Tibial nerve (tissue), 3 donors: ENCODE measurements at regions not wholly inside any gene's neighbourhood (a gene's known extent, or its start where the extent isn't known, plus 50 kb on each side); places are given as distances from the start of the nearest gene placed in this dataset.

Source experiments
- POLR2A ChIP-seq, 2 donors: fragments of 450-650 bp; IDR thresholded peaks; one replicate each; pipeline ENCODE4 v1.6.1; 2017; ENCODE audit warnings: antibody characterized with exemption in 2 of 2, mild to moderate bottlenecking in 2 of 2, moderate library complexity in 2 of 2
- TF ChIP-seq, protein P1 (sequence below), 5 experiments: fragments of 200-600 bp in 3 of 5; fragments of 450-650 bp in 2 of 5; sonication (generic) in 3 of 5; IDR thresholded peaks; one replicate each; pipeline ENCODE4 v1.5.1; 2016 to 2019; ENCODE audit warnings: antibody characterized with exemption in 5 of 5, mild to moderate bottlenecking in 3 of 5, moderate library complexity in 2 of 5

DNA sequence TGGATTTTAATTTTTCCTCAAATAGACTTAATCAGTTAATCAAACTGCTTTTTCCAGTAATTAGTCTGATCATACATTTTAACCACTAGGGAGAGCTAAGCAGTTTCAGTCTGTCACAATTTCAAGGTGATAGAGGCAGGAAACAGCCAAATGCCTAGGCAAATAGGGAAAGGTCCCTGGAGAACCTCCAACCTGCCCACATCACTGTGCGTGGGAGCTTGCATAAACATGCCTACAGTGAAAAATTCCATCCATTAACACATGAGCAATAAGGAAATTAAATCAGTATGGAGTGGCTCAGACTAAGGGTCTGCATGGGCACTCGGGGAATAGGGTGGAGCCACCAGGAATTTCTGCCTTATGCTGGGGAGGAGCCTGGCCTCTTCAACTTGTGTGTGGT lies 74.6 kb downstream of the AASDHPPT start:
- TF ChIP-seq, protein P1, sequence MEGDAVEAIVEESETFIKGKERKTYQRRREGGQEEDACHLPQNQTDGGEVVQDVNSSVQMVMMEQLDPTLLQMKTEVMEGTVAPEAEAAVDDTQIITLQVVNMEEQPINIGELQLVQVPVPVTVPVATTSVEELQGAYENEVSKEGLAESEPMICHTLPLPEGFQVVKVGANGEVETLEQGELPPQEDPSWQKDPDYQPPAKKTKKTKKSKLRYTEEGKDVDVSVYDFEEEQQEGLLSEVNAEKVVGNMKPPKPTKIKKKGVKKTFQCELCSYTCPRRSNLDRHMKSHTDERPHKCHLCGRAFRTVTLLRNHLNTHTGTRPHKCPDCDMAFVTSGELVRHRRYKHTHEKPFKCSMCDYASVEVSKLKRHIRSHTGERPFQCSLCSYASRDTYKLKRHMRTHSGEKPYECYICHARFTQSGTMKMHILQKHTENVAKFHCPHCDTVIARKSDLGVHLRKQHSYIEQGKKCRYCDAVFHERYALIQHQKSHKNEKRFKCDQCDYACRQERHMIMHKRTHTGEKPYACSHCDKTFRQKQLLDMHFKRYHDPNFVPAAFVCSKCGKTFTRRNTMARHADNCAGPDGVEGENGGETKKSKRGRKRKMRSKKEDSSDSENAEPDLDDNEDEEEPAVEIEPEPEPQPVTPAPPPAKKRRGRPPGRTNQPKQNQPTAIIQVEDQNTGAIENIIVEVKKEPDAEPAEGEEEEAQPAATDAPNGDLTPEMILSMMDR (IDR thresholded peaks at IDR 0.05): no peak
- no peak for TF ChIP-seq POLR2A (IDR thresholded peaks at IDR 0.05)
